ENCODE measurements at regions not wholly inside any gene's neighbourhood (a gene's known extent, or its start where the extent isn't known, plus 50 kb on each side); places are given as distances from the start of the nearest gene placed in this dataset.

DNA sequence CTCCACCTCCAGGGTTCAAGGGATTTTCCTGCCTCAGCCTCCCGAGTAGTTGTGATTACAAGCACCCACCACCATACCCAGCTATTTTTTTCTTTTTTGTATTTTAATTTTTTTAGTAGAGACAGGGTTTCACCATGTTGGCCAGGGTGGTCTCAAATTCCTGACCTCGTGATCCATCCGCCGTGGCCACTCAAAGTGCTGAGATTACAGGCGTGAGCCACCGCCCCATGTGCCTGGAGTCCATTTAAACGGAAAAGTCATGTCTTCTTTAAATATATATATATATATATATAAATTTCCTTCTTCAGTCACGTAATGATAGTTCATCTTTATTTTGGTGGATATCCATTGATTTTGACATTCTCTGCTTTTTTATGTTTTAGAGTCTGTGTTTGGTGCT is 264.0 kb upstream of the PITX2 start:
- TF ChIP-seq CTCF (IDR thresholded peaks at IDR 0.05): no peak
- TF ChIP-seq POLR2A (IDR thresholded peaks at IDR 0.05): no peak
- Histone ChIP-seq H3K27me3 (no peaks in the 10 kb centered on the region), H3K4me1 (no peaks in the 10 kb centered on the region), H3K4me3 (no peak overlapping the region), H3K27ac (no peak overlapping the region), H3K36me3 (replicated peaks in 1 of 2; ENCODE audit: insufficient read depth in 1 of 2, low read depth in 2 of 2) (no peaks in the 10 kb centered on the region), H3K9me3 (no peaks in the 10 kb centered on the region)
- DNase-seq (no peak), ATAC-seq (no peak)
- WGBS, 2 donors: 79 to 80% methylated on average over 8 of the region's 8 CpGs
- intact Hi-C loops (cut with DNase I): no loop called here

GRCh38 chr4:110897784-110898183 is 274.9 kb upstream of the PITX2 start:
- Histone ChIP-seq H3K4me3 (no peak overlapping the region), H3K9me3 (no peaks in the 10 kb centered on the region), H3K27ac (no peak overlapping the region), H3K27me3 (no peaks in the 10 kb centered on the region), H3K4me1 (no peaks in the 10 kb centered on the region), H3K36me3 (replicated peaks in 1 of 2; ENCODE audit: insufficient read depth in 1 of 2, low read depth in 2 of 2) (no peaks in the 10 kb centered on the region)
- intact Hi-C loops (cut with DNase I): no loop called here
- WGBS, 2 donors: 37 to 40% methylated on average over 5 of the region's 5 CpGs
- ATAC-seq (no peak), DNase-seq (no peak)
- no peak for TF ChIP-seq POLR2A (IDR thresholded peaks at IDR 0.05)
- TF ChIP-seq CTCF (IDR thresholded peaks at IDR 0.05): no peak

DNA sequence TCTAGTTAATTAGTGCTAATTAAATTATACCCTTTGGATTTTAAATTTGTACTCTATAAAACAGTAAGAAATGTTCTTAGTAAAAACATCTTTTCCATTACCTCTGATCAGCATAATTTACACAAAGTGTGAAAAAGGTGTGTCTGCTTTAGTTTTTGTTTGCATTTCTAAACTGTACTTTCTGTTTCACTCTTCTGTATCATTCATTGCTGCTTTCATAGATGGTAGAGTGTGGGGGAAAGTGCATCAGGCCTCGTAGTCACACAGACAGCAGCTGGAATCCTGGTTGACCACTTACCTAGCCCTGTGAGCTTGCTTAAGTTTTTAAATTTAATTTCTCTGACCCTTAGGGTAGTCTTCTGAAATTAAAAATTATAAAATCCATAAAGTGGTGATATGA is 275.4 kb upstream of the PITX2 start:
- TF ChIP-seq CTCF (IDR thresholded peaks at IDR 0.05) (no peak), POLR2A (IDR thresholded peaks at IDR 0.05) (no peak)
- no peaks in the 10 kb centered on the region for H3K27me3 ChIP-seq
- no peaks in the 10 kb centered on the region for H3K36me3 ChIP-seq (replicated peaks in 1 of 2; ENCODE audit: insufficient read depth in 1 of 2, low read depth in 2 of 2)
- 68 to 80% methylated on average over 1 of the region's 1 CpG for WGBS, 2 donors
- DNase-seq (no peak), ATAC-seq (no peak)
- no peak overlapping the region for H3K4me3 ChIP-seq
- H3K4me1 ChIP-seq: no peaks in the 10 kb centered on the region
- intact Hi-C loops (cut with DNase I): no loop called here
- H3K9me3 ChIP-seq: no peaks in the 10 kb centered on the region
- no peak overlapping the region for H3K27ac ChIP-seq

GRCh38 chr4:110900213-110900769 is 277.4 kb upstream of the PITX2 start:
- TF ChIP-seq POLR2A (IDR thresholded peaks at IDR 0.05) (no peak), CTCF (IDR thresholded peaks at IDR 0.05) (no peak)
- H3K27ac ChIP-seq: no peak overlapping the region
- intact Hi-C loops (cut with DNase I): no loop called here
- WGBS, 2 donors: 15 to 18% methylated on average over 1 of the region's 1 CpG
- no peak for DNase-seq
- H3K4me1 ChIP-seq: no peaks in the 10 kb centered on the region
- no peaks in the 10 kb centered on the region for H3K36me3 ChIP-seq (replicated peaks in 1 of 2; ENCODE audit: insufficient read depth in 1 of 2, low read depth in 2 of 2)
- no peaks in the 10 kb centered on the region for H3K27me3 ChIP-seq
- H3K4me3 ChIP-seq: no peak overlapping the region
- no peaks in the 10 kb centered on the region for H3K9me3 ChIP-seq
- no peak for ATAC-seq

DNA sequence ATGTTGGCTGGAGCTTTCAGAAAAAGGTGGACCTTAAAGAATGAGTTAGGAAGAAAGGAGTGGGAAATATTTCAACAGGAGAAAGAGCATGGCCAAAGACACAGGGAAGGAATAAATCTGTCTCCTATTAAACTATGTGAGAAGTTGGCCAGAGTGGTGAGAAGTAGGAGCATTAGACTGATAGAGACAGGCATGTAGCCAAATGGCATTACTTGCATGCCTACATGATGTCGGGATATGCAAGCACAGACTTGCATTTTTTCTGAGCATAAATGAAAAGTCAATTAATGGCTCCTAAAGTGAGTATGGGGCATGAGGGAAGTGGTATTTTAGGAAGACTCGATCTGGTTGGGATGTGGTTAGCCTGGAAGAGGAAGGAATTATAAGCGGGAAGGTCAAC is 279.6 kb upstream of the PITX2 start:
- 27 to 42% methylated on average over 3 of the region's 3 CpGs for WGBS, 2 donors
- ATAC-seq (no peak), DNase-seq (no peak)
- TF ChIP-seq POLR2A (IDR thresholded peaks at IDR 0.05) (no peak), CTCF (IDR thresholded peaks at IDR 0.05) (no peak)
- no peaks in the 10 kb centered on the region for H3K36me3 ChIP-seq (replicated peaks in 1 of 2; ENCODE audit: insufficient read depth in 1 of 2, low read depth in 2 of 2)
- no peaks in the 10 kb centered on the region for H3K27me3 ChIP-seq
- no peaks in the 10 kb centered on the region for H3K9me3 ChIP-seq
- intact Hi-C loops (cut with DNase I): no loop called here
- H3K4me1 ChIP-seq: no peaks in the 10 kb centered on the region
- no peak overlapping the region for H3K4me3 ChIP-seq
- H3K27ac ChIP-seq: no peak overlapping the region
